Lower leg skin (tissue), 3 donors: ENCODE measurements at regions not wholly inside any gene's neighbourhood (a gene's known extent, or its start where the extent isn't known, plus 50 kb on each side); places are given as distances from the start of the nearest gene placed in this dataset.

Experiments used
- CTCF ChIP-seq, 3 donors: fragments of 450-650 bp; IDR thresholded peaks; one replicate each; pipeline ENCODE4 v1.5.1; 2016; ENCODE audit warnings: antibody characterized with exemption in 3 of 3, mild to moderate bottlenecking in 3 of 3, moderate library complexity in 2 of 3
- POLR2A ChIP-seq, 2 donors: fragments of 450-650 bp; IDR thresholded peaks; one replicate each; pipeline ENCODE4 v1.6.1; 2016 to 2017; ENCODE audit warnings: antibody characterized with exemption in 2 of 2, mild to moderate bottlenecking in 1 of 2, moderate library complexity in 1 of 2

GRCh38 chr14:53376064-53376463 is 222.9 kb upstream of the DDHD1 start:
- no peak for TF ChIP-seq CTCF (IDR thresholded peaks at IDR 0.05)
- TF ChIP-seq POLR2A (IDR thresholded peaks at IDR 0.05) = no peak
